Pancreas (tissue), 10 donors: ENCODE measurements at regions not wholly inside any gene's neighbourhood (a gene's known extent, or its start where the extent isn't known, plus 50 kb on each side); places are given as distances from the start of the nearest gene placed in this dataset.
"Not testable (repeated sequence)": the region's sequence is repeated elsewhere in the genome, so short reads cannot be mapped to it uniquely, and the experiment has no call there.

Experiments used
- ATAC-seq, 4 donors: fragments of 200-7000 bp; cut with Tn5 transposase; one replicate each; pipeline versions ENCODE4 v1.8.0 to v1.9.1; 2020; ENCODE audit warnings: mild to moderate bottlenecking in 4 of 4, moderate library complexity in 4 of 4
- DNase-seq, 6 donors: peaks; one replicate each; pipeline ENCODE4 v3.0.0-alpha.2; 2020
- FAIRE-seq: peaks from 2 replicates; lab custom pipeline; 2012; peaks lifted over from hg19 to GRCh38; lab: Jason Lieb, UNC
- H3K27ac ChIP-seq, 4 donors: fragments of 200-600 bp; sonication (generic); 1 replicate in 3 of 4; 2 replicates in 1 of 4; pipeline versions ENCODE4 v1.5.0 to v1.8.0; 2020
- H3K27me3 ChIP-seq, 4 donors: fragments of 200-600 bp; one replicate each; pipeline ENCODE4 v1.8.0; 2021
- H3K36me3 ChIP-seq, 3 donors: fragments of 200-600 bp; sonication (generic) in 1 of 3; one replicate each; pipeline versions ENCODE4 v1.5.0 to v1.8.0; 2020 to 2021
- H3K4me1 ChIP-seq, 3 donors: fragments of 200-600 bp; one replicate each; pipeline ENCODE4 v1.8.0; 2021
- H3K4me3 ChIP-seq, 4 donors: fragments of 200-600 bp; sonication (generic) in 2 of 4; one replicate each; pipeline versions ENCODE4 v1.5.0 to v1.8.0; 2020 to 2021
- H3K9me3 ChIP-seq, 4 donors: fragments of 200-600 bp; one replicate each; pipeline ENCODE4 v1.8.0; 2021
- WGBS, 2 donors: extraction: QIAGEN DNeasy Blood & Tissue Kit; methylation state at CpG; one replicate each; pipeline ENCODE4 v1.1.7; 2013; 5-methylcytosine and 5-hydroxymethylcytosine counted together
- intact Hi-C, 3 donors: fragments of 100-400 bp; cut with DNase I; formaldehyde crosslinking; loops; one replicate each; pipeline versions ENCODE4 v1.11.1 to v1.14.2; 2022
- TF ChIP-seq, protein P1 (sequence below), 4 donors: fragments of 200-600 bp; sonication (generic) in 3 of 4; IDR thresholded peaks; one replicate each; pipeline versions ENCODE4 v1.5.0 to v1.8.0; 2021; ENCODE audit warnings: antibody characterized with exemption in 4 of 4
- donor health status: healthy with polysubstance abuse.
- donor health status: DM: no; HTN: no; CAD: no; lungs with moderate emphysema.
- donor health status: DM: no; HTN: no; CAD: no.
- donor health status: control.
- donor health status: control.
- donor health status: Bipolar disorder and iron deficiency.
- donor health status: DM: yes; HTN: yes; CAD: no.
- donor health status: DM: no; HTN: no; CAD: no.
- donor health status: DM: no; HTN: no; CAD: no.
- donor health status: DM: yes; HTN: yes; CAD: no.

DNA sequence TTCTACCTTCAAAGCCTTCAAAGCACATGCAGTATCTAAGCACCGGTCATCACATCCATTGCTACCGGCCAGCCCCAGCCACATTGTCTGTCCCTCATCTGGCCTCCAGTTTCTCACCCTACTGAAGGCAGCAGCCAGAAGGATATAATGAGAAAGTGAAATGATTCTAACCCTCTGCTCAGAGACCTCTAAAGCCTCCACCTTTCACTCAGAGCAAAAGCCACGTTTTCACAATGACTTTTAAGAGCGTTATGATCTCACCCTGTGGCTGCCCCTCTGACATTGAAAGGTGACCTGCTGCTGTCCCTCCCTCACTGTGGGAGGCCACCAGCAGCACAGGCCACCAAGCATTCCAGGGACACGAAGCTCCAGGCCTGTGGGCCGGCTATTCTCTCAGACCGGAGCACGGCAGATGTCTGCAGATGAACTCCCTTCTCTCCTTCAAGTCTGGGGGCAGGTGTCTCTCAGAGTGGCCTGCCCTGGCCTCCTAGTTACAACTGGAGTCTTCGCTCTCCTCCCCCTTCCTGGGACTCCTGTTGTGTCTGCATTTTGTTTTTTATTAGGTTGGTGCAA is 94.9 kb upstream of the EEPD1 start:
- ATAC-seq (no peak), FAIRE-seq (no peak), DNase-seq (no peak)
- Histone ChIP-seq H3K9me3 (no peaks in the 10 kb centered on the region), H3K4me3 (no peak overlapping the region), H3K36me3 (no peaks in the 10 kb centered on the region), H3K27me3 (no peaks in the 10 kb centered on the region), H3K27ac (no peak overlapping the region), H3K4me1 (no peaks in the 10 kb centered on the region)
- WGBS, 2 donors, result 87 to 90% methylated on average over 9 of the region's 9 CpGs
- TF ChIP-seq, protein P1, sequence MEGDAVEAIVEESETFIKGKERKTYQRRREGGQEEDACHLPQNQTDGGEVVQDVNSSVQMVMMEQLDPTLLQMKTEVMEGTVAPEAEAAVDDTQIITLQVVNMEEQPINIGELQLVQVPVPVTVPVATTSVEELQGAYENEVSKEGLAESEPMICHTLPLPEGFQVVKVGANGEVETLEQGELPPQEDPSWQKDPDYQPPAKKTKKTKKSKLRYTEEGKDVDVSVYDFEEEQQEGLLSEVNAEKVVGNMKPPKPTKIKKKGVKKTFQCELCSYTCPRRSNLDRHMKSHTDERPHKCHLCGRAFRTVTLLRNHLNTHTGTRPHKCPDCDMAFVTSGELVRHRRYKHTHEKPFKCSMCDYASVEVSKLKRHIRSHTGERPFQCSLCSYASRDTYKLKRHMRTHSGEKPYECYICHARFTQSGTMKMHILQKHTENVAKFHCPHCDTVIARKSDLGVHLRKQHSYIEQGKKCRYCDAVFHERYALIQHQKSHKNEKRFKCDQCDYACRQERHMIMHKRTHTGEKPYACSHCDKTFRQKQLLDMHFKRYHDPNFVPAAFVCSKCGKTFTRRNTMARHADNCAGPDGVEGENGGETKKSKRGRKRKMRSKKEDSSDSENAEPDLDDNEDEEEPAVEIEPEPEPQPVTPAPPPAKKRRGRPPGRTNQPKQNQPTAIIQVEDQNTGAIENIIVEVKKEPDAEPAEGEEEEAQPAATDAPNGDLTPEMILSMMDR (IDR thresholded peaks at IDR 0.05), result no peak
- intact Hi-C loops, result no loop called here

DNA sequence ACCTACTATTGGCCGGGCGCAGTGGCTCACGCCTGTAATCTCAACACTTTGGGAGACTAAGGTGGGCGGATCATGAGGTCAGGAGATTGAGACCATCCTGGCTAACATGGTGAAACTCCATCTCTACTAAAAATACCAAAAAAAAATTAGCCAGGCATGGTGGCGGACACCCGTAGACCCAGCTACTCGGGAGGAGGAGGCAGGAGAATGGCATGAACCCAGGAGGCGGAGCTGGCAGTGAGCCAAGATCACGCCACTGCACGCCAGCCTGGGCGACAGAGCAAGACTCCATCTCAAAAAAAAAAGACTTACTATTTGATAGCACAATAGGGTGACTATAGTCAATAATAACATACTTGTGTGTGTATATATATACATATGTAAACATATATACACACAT is 92.7 kb upstream of the EEPD1 start:
- DNase-seq, H3K4me1 ChIP-seq, H3K9me3 ChIP-seq, H3K27ac ChIP-seq, H3K4me3 ChIP-seq, H3K27me3 ChIP-seq, intact Hi-C loops, FAIRE-seq, ATAC-seq, H3K36me3 ChIP-seq: not testable (repeated sequence)
- WGBS, 2 donors, result 73 to 78% methylated on average over 11 of the region's 11 CpGs

DNA sequence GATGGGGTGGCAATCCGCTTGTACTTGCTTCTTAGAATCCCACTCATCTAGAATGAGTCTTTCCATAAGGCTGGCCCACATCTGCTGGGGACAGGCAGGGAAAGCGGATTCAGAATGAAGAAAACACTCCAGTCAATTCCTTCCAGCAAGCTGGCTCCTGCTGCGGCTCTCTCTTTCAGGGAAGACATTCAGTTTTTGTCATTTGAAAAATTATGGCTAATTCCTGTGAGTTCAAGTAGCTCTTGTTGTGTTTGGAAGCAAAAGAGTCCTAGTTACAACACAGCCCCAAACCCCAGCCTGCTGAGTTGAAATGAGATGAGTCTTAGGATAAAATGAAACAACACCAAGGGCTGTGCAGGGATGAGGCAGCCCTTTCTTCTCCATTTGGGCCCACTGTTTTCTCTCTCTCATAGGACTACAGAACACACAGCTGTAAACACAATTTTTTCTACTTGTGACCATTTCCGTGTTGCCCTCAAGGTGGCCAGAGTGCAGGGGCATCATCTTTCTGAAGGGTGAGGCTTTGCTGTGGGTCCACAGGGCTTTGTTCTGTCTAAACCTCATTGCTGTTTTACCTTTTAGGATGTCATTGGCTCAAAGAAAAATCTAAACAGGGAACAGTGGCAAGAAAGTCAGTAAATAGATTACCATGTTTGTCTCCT is 90.8 kb upstream of the EEPD1 start:
- ATAC-seq (no peak), DNase-seq (no peak), FAIRE-seq (no peak)
- Histone ChIP-seq H3K36me3 (no peaks in the 10 kb centered on the region), H3K9me3 (no peaks in the 10 kb centered on the region), H3K4me1 (no peaks in the 10 kb centered on the region), H3K27me3 (no peaks in the 10 kb centered on the region), H3K27ac (no peak overlapping the region), H3K4me3 (no peak overlapping the region)
- intact Hi-C loops, result no loop called here
- 79 to 89% methylated on average over 4 of the region's 4 CpGs for WGBS, 2 donors
- TF ChIP-seq, protein P1 (IDR thresholded peaks at IDR 0.05), result no peak

DNA sequence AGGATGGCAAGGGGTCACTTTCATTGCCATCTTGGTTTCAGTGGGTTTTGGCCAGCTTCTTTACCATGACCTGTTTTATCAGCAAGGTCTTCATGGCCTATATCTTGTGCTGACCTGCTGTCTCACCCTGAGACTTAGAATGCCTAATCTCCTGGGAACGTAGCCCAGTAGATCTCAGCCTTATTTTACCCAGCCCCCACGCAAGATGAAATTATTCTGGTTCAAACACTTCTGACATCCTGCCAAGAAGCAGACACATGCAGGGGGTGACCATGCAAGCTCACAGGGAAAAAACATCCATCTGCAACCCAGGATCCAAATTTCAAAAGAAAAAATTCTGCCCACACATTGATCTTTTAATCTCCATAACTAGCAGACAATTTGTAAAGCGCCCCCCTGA is 88.4 kb upstream of the EEPD1 start:
- no peak for FAIRE-seq
- intact Hi-C loops, result no loop called here
- Histone ChIP-seq H3K36me3 (no peaks in the 10 kb centered on the region), H3K9me3 (no peaks in the 10 kb centered on the region), H3K27me3 (no peaks in the 10 kb centered on the region), H3K4me3 (no peak overlapping the region), H3K27ac (no peak overlapping the region), H3K4me1 (no peaks in the 10 kb centered on the region)
- TF ChIP-seq, protein P1 (IDR thresholded peaks at IDR 0.05), result no peak
- DNase-seq, result no peak
- no peak for ATAC-seq
- WGBS, 2 donors, result 64 to 71% methylated on average over 3 of the region's 3 CpGs

DNA sequence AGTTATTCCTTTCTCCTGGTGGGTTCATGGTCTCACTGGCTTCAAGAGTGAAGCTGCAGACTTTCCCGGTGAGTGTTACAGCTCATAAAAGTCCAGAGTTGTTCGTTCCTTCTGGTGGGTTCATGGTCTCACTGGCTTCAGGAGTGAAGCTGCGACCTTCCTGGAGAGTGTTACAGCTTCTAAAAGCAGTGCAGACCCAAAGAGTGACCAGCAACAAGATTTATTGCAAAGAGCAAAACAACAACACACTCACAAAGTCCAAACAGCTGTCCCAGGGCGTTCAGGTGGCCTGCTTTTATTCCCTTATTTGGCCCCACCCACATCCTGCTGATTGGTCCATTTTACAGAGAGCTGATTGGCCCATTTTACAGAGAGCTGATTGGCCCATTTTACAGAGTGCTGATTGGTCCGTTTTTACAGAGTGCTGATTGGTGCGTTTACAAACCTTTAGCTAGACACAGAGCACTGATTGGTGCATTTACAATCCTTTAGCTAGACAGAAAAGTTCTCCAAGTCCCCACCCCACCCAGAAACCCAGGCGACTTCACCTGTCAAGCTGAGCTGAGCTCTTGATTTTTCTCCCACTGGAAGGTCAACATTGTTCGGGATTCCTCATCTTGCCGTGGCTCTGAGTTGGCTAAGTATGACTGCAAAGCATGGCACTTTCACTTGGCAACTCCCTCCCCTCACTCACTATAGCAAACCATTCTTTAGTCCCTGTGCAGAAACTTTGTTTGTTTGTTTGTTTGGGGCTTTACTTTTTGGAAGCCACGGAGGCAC is 87.3 kb upstream of the EEPD1 start:
- H3K27ac ChIP-seq, H3K36me3 ChIP-seq, H3K4me1 ChIP-seq, FAIRE-seq, H3K4me3 ChIP-seq, intact Hi-C loops, H3K9me3 ChIP-seq, H3K27me3 ChIP-seq: not testable (repeated sequence)
- 59 to 60% methylated on average over 10 of the region's 10 CpGs for WGBS, 2 donors
- peak; percentile 56 to 87 (median 74) for ATAC-seq
- peak in 2 of 6 donors; percentile 16 to 26 for DNase-seq

DNA sequence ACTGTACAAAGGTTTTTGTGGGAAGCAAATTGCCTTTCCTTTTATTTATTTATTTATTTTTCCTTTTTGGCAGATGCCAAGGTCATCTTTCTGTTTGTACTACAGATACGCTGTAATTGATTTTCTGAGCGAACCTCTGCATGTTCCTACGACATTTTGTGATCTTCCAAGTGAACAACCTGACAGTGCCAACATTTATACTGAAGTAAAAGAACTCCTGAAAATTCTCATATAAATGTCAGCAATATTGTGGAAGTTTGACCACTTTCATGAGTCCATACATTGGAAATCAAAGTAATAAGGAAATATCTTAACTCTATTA is 86.8 kb upstream of the EEPD1 start:
- H3K4me3 ChIP-seq, result no peak overlapping the region
- DNase-seq, result no peak
- no peaks in the 10 kb centered on the region for H3K9me3 ChIP-seq
- no peaks in the 10 kb centered on the region for H3K36me3 ChIP-seq
- H3K4me1 ChIP-seq, result no peaks in the 10 kb centered on the region
- intact Hi-C loops, result no loop called here
- no peak overlapping the region for H3K27ac ChIP-seq
- ATAC-seq, result peak; percentile 31 to 72 (median 47)
- FAIRE-seq, result no peak
- H3K27me3 ChIP-seq, result no peaks in the 10 kb centered on the region
- TF ChIP-seq, protein P1 (IDR thresholded peaks at IDR 0.05), result no peak
- WGBS, 2 donors, result 16 to 23% methylated on average over 3 of the region's 3 CpGs
